AG10803 (cell line): ENCODE measurements at regions not wholly inside any gene's neighbourhood (a gene's known extent, or its start where the extent isn't known, plus 50 kb on each side); places are given as distances from the start of the nearest gene placed in this dataset.

Experiments
- DNase-seq: peaks from one replicate; pipeline ENCODE4 v3.0.0; 2010; ENCODE audit warnings: low read depth
- H3K4me3 ChIP-seq: 2 replicates; pipeline ENCODE4 v1.5.1; 2011; ENCODE audit warnings: mild to moderate bottlenecking, low read length, control low read depth
- TF ChIP-seq, protein P1 (sequence below): conservative IDR thresholded peaks from 2 replicates; pipeline ENCODE4 v1.5.1; 2011; ENCODE audit warnings: mild to moderate bottlenecking, low read length, control low read depth, inconsistent platforms

DNA sequence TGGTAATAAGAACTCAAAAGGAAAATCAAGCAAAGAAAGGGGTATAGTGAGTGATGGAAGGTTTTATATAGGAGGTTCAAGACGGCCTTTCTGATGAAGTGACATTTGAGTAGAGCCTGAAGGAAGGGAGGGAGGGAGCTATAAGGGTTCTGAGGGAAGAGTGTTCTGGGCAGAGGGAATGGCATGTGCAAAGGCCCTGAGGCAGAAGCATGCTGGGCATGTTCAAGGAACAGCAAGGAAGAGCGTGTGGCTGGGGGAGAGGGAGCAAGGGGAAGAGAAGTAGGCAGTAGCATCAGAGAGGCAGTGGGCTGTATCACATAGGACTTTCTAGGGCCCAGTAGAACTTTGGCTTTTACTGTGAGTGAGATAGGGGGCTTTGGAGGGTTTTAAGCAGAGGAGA is 108.9 kb upstream of the NAV2 start:
- DNase-seq = no peak
- TF ChIP-seq, protein P1, sequence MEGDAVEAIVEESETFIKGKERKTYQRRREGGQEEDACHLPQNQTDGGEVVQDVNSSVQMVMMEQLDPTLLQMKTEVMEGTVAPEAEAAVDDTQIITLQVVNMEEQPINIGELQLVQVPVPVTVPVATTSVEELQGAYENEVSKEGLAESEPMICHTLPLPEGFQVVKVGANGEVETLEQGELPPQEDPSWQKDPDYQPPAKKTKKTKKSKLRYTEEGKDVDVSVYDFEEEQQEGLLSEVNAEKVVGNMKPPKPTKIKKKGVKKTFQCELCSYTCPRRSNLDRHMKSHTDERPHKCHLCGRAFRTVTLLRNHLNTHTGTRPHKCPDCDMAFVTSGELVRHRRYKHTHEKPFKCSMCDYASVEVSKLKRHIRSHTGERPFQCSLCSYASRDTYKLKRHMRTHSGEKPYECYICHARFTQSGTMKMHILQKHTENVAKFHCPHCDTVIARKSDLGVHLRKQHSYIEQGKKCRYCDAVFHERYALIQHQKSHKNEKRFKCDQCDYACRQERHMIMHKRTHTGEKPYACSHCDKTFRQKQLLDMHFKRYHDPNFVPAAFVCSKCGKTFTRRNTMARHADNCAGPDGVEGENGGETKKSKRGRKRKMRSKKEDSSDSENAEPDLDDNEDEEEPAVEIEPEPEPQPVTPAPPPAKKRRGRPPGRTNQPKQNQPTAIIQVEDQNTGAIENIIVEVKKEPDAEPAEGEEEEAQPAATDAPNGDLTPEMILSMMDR = no peak
- no peak overlapping the region for H3K4me3 ChIP-seq

DNA sequence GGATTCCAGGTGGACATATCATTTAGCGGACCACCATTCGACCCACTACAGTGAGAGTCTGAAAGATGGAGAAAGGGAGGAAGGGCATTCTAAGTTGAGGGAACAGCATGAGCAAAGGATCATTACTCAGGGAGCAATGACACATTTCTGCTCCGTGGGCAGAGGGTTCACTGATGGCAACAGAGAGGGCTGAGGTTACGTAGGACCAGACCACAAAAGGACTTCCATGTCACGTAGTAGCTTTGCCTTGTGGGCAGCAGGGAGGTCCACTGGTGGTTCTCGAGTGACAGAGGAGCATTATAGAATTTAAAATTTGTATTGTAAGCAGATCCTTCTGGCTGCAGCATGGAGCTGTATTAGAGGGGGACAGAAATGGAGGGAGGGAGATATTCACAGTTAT is 109.7 kb upstream of the NAV2 start:
- TF ChIP-seq, protein P1 = no peak
- DNase-seq = no peak
- no peak overlapping the region for H3K4me3 ChIP-seq

DNA sequence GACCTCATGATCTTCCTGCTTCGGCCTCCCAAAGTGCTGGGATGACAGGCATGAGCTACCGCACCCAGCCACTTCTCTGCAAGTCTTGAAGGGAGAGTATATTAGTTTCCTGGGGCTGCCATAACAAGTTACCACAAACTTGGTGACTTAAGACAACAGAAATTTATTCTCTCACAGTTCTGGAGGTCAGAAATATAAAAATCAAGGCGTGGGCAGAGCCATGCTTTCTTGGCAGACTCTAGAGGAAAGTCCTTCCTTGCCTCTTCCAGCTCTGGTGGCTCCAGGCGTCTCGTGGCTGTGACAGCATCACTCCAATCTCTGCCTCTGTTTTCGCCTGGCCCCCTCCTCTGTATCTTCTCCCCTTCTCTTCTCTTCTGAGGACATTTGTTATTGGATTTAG is 110.2 kb upstream of the NAV2 start:
- no peak overlapping the region for H3K4me3 ChIP-seq
- peak; percentile 10 for DNase-seq
- TF ChIP-seq, protein P1 = no peak

DNA sequence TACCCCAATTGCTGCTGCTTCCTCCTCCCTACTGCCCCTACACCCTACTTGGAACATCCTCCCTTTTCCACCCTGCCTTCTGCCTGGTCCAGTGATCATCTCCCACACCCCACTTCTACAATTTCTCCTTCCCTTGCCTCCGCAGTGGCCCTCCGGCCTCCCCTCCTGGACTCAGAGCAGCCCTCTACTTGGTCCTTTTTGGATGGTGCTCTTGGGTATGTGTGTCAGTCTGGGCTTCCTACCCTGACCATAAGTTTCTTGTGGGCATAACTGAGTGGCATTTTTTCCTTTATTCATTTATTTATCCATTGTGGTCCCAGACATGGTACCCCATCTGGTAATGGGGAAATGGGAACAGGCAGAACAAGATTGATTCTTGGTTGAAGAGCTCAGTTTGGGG is 111.4 kb upstream of the NAV2 start:
- TF ChIP-seq, protein P1 = no peak
- no peak for DNase-seq
- H3K4me3 ChIP-seq = no peak overlapping the region

DNA sequence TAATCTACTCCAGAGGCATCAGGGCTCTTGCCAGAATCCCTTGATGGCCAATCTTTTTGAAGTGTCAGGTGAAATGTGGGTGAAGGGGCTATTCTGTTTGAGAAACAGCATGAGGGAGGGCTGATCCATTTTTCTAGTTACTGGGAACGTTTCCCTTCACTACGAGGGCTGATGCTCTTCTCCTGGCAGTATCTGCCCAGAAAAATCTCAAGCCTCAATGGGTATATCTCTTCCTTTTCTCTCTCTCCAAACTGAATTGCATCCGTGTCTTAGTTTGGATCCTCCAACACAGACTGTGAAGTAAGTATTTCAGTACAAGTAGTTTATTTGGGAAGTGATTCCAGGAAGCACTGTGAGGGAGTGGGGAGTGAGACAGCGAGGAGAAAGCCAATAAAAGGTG is 113.0 kb upstream of the NAV2 start:
- TF ChIP-seq, protein P1 = no peak
- no peak overlapping the region for H3K4me3 ChIP-seq
- no peak for DNase-seq

DNA sequence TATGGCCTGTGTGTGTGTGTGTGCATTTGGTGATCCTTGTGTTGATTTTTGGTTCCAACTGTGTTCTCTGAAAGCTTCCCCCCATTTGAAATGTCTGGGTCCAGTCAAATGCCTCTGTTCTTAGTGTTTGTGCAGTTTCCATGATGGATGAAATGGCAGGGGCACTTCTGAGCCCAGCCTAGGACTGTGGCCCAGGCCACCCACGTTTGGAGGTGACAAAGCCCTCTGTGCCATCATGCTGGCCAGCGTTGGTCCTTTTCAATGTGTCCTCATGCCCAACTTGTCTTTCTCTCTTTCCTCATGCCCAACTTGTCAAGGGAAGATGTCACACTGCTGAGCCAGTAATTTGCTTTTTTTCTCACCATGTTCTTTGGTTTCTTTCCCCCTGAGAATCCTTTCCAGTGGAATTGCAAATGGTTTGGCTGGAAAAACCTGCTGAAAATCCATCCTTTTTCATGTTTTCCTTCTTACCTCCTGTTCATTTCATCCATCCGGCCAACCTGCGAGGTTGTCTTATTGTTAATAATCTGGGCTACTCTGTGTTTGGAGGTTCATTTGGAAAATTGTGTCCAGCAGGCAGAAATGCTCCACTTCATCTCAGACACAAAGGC is 113.7 kb upstream of the NAV2 start:
- no peak overlapping the region for H3K4me3 ChIP-seq
- no peak for DNase-seq
- TF ChIP-seq, protein P1 = no peak

DNA sequence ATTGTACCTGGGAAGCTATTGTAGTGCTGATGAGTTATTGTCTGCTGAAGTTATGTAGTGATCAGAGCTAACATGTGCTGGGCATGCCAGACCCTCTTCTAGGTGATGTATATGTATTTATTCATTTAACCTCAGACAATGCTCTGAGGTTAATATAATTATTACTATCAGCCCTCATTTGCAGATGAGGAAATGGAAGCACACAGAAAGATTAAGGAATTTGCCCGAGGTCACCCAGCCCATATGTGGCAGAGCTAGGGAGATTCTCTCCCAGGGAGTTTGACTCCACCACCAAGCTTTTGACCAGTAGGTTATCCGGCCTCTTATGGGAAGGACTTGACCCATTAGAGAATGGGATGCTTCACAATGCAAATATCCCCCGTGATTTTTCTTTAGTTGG is 114.2 kb upstream of the NAV2 start:
- TF ChIP-seq, protein P1 = no peak
- no peak for DNase-seq
- H3K4me3 ChIP-seq = no peak overlapping the region
